ENCODE measurements at regions not wholly inside any gene's neighbourhood (a gene's known extent, or its start where the extent isn't known, plus 50 kb on each side); places are given as distances from the start of the nearest gene placed in this dataset.

- DNase-seq (ENCODE audit: low read depth): no peak
Measured at GRCh38 chr9:106324591-106325280, 538.2 kb upstream of the ZNF462 start.

DNA sequence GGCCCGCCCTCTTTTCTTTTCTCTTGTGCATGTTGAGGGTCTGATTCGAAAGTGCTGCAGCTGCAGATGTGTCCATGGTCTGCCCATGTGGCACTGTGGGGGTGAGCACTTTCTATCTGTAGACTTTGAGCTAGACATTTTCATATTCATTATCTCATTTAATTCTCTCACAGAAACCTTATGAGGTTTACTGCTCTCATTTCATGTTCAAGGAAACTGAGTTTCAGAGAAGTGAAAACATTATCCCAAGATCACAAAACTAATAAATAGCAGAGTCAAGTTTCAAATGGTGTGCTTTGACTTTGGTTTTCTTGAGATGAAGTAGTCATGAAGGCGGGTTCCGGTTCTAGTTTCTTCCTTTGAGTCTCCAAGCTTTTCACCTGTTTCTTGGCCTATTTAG is 536.5 kb upstream of the ZNF462 start:
- DNase-seq (ENCODE audit: low read depth): no peak

DNA sequence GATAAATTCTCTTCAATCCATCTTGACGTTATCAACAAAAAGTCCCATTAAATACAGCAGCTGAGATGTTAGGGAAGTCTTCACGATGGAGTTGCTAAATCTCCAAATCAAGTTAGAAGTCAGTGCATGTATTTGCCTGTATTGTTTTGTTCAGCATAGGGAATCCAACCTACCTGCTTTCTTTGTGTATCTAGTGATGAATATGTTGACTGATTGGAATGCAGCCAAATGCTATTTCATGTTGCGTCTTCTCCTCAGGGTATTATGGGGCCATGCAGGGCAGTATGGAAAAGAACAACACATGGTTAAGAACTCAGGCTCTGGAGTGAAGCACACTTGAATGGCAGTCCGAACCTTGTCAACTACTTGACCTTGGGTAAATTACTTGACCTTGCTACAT is 529.5 kb upstream of the ZNF462 start:
- no peak for DNase-seq (ENCODE audit: low read depth)

DNA sequence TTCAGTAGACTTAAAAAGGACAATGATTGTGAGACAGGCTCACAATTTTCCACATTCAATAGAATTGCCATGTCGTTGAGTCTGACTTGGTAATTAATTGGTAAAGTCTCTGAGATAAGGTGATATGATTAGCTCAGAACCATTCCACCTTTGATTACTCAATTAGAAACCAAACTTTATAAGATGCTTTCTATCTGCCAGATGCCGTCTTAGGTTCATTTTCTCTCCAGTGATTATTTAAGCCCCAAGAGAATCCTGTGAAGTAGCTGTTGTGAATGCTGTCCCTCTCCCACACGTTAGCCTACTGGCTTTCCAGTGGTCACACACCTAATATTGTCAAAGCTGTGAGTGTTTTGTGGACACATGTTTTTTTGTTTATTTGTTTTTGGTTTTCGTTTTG is 528.9 kb upstream of the ZNF462 start:
- no peak for DNase-seq (ENCODE audit: low read depth)

- no peak for DNase-seq (ENCODE audit: low read depth)
Measured at GRCh38 chr9:106339882-106340281, 523.1 kb upstream of the ZNF462 start.

DNA sequence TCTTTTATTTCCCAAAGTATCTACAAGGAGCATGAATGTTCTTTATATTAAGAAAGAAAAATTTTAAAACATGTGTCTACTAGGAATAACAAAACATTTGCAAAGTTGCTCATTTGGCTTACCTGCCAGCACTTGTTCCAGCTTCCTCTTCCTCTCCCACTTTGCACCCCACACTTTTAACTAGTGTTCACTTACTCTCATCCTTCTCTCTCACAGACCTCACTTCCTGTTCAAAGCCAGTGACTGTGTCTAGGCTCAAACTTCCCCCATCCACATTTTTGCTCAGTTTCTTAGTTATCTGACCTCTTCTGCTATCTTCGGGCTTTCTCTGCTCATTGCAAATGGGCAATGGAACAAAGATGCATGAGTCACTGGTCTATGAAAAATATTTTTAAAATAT is 512.2 kb upstream of the ZNF462 start:
- DNase-seq (ENCODE audit: low read depth): no peak

DNA sequence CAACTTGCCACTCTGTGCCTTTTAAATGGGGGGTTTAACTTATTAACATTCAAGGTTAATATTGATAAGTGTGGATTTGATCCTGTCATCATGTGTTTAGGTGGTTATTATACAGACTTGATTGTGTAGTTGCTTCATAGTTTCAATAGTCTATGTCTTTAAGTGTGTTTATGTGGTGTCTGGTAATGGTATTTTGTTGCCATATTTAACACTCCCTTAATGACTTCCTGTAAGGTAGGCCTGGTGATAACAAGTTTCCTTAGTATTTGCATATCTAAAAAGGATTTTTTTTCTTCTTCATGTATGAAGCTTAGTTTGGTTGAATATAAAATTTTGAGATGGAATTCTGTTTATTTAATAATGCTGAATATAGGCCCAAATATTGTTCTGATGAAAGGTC is 506.0 kb upstream of the ZNF462 start:
- DNase-seq (ENCODE audit: low read depth): no peak

DNA sequence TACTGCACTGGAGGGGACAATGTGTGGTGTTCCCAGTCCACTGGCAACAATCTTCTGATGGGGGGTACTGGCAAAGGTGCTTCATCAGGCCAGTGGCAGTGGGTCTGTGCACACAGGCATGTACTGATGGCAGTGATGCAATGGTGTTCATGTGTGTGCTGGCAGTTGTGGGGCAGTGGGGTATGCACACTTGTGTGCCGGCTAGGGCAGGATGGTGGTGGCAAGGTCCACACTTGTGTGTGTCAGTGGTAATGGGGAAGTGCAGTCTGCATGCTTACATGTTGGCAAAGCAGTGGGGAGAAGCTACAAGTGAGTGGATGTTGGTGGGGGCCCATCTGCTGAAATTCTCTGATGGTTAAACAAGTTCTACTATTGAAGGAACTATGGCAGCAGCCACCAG is 504.6 kb upstream of the ZNF462 start:
- DNase-seq (ENCODE audit: low read depth): no peak

- no peak for DNase-seq (ENCODE audit: low read depth)
Measured at GRCh38 chr9:106376689-106377088, 486.3 kb upstream of the ZNF462 start.

DNA sequence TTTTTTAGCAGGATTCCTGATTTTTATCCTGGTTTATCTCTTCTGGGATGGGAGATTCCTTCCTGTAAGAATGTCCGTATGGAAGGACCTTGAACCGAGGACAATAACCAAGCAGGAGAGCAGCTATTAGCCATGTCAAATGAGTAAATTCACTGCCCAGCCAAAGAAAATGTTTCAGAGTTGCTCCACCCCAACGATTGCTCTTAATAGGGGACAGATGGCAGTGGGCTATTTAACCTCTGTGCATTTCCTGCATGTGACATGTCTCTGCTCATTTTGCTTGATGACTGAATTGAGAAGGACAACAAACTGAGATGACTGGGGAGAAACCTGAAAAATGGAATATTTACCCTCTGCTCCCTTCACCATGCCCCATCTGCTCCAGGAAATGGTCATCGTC is 479.9 kb upstream of the ZNF462 start:
- no peak for DNase-seq (ENCODE audit: low read depth)

- no peak for DNase-seq (ENCODE audit: low read depth)
Measured at GRCh38 chr9:106387965-106388364, 475.0 kb upstream of the ZNF462 start.

- no peak for DNase-seq (ENCODE audit: low read depth)
Measured at GRCh38 chr9:106393226-106393625, 469.7 kb upstream of the ZNF462 start.

DNA sequence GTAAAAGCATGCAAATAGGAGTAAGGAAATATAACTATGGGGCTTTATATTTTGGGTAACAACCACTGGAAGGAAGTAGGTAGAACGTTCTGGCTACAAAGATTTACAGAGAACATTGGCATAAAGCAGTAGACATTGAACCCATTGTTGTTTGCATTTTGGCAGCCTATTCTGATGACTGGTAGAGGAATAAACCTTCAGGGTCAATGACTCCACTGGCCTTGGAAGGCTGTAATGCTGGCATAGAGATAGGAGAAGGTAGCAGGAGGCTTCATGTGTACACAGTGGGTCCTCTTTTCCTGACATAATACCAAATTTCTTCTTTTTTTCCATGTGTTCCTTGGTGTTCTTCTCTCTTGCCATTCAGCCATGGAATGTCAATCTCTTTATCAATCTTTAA is 462.8 kb upstream of the ZNF462 start:
- no peak for DNase-seq (ENCODE audit: low read depth)

GRCh38 chr9:106400950-106401349 is 462.0 kb upstream of the ZNF462 start:
- no peak for DNase-seq (ENCODE audit: low read depth)

DNA sequence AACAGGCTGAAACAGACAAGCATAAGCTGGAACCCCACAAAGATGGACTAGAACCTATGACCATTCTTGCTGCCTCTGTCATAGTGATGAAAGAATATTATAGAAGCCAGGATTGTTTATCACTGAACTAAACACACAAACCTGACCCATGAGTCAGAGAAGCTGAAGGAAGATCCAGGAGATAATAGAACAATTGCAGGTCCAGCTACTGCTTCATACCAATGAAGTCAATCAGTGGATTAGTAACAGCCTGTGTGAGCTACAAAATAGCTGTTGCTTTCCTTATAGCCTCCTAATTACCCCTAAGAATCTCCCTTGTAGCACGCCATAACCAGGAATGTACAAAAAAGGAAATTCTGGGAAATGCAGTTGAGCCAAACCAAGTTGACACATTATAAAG is 459.9 kb upstream of the ZNF462 start:
- DNase-seq (ENCODE audit: low read depth): no peak

DNA sequence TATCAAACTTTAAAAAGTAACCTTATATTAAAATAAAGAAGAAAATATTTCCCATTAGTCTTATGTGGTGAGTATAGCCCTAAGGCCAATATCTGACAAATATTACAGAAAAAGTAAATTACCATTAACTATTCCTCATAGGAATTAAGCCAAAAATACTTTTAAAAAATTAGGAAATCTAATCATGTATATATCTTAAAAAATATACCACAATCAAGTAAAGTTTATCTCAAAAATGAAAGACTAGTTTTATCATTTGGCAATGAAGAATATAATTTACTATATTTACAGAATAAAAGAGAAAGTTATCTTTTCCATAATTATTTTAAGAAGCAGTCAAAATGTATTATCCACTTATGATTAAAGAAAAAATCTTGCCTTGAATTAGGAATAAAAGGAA is 458.8 kb upstream of the ZNF462 start:
- no peak for DNase-seq (ENCODE audit: low read depth)

DNA sequence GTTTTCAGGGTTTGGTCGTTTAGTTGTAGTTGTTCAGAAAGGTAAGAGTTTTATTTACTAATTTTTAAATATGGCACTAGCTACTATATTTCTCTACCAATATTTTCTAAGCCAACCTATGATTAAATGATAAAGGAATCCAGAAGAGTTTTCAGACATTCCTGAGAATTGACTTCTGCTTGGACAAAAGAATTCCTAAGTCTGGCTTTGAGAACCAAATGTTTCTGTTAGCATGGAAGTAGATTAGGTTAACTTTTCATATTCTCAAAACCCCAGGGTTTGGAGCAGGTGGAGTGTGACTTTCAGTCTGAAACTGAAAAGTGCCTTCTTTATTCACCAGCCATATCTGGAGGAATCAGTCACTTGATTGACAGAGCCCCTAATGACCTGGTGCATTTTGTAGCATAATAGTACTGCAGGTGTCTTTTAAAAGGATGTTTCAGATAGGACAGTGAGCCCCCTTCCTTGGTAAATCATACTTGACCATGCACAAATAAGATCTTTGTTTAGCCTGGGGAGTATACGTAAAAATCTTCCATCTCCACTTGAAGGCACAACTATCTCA is 457.0 kb upstream of the ZNF462 start:
- no peak for DNase-seq (ENCODE audit: low read depth)

- no peak for DNase-seq (ENCODE audit: low read depth)
Measured at GRCh38 chr9:106414042-106414441, 448.9 kb upstream of the ZNF462 start.

DNA sequence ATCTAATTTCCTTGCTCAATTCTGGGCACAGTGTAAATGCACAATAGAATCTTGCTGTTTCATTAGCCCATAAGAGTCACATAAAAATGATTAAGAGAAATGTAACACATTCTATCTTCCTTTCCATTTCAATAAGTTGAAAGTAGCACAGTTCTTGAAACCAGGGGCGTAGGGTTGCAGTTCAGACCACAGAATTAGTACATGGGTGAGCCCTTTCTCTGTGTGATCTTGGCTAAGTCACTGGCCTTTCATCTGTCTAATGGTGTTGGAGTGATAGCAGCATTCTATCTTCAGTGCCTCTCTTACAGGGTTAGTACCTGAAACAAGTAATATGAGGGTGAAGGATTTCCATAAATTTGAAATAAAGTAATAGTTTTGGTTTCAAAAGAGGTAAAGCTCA is 445.3 kb upstream of the ZNF462 start:
- DNase-seq (ENCODE audit: low read depth): no peak

DNA sequence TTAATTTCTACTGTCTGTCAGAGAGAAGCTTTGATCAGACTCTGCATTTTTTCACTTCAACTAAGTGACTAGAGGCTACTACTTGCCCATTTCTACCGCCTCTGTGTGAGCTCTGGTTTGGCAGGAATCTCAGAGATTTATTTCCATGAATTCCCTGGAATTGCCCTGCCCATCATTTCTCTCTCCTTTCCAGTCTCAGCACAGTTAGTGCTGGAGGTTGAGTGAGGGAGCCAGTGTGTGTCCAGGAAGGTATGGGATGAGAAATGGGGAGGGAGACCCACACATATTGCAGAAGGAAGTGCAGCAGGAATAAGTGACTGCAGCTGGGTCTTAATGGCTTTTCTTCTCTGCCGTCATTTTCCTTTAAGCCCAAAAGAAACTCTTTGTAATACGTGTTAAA is 443.1 kb upstream of the ZNF462 start:
- no peak for DNase-seq (ENCODE audit: low read depth)

DNA sequence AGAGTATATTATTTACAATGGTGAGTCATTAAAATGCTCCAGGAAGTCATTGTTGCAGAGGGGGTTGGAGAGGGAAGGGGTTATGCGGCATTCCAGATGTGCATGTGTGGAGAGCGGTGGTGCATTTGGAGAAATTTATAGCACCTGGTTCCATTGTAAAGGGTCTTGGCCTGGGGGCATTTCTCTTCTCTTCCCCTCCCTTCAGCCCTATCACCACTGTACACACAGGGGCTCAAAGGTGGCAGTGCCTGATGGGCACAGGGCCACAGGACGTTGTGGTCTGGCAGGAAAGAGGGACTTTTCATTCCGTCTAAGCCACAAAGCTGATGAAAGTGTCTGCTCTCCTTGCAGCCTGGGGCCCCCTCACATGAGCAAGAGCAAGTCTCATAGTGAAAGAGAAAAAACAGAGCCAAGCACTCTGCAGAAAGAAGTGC is 442.4 kb upstream of the ZNF462 start:
- no peak for DNase-seq (ENCODE audit: low read depth)

- no peak for DNase-seq (ENCODE audit: low read depth)
Measured at GRCh38 chr9:106421772-106422171, 441.2 kb upstream of the ZNF462 start.

GRCh38 chr9:106423575-106423974 is 439.4 kb upstream of the ZNF462 start:
- DNase-seq (ENCODE audit: low read depth): no peak

- DNase-seq (ENCODE audit: low read depth): no peak
Measured at GRCh38 chr9:106432631-106433030, 430.3 kb upstream of the ZNF462 start.
